Esophagus muscularis mucosa (tissue), 4 donors: ENCODE measurements at regions not wholly inside any gene's neighbourhood (a gene's known extent, or its start where the extent isn't known, plus 50 kb on each side); places are given as distances from the start of the nearest gene placed in this dataset.

Experiments used
- CTCF ChIP-seq, 3 experiments: fragments of 200-600 bp in 2 of 3; fragments of 450-650 bp in 1 of 3; sonication (generic) in 2 of 3; IDR thresholded peaks; one replicate each; pipeline ENCODE4 v1.5.1; 2017 to 2019; ENCODE audit warnings: antibody characterized with exemption in 3 of 3, mild to moderate bottlenecking in 2 of 3, moderate library complexity in 1 of 3
- EP300 ChIP-seq: sonication (generic); formaldehyde crosslinking; IDR thresholded peaks from one replicate; pipeline ENCODE4 v1.6.1; 2017; ENCODE audit warnings: antibody characterized with exemption
- POLR2AphosphoS5 ChIP-seq, 2 donors: sonication (generic); formaldehyde crosslinking; IDR thresholded peaks; one replicate each; pipeline ENCODE4 v1.6.1; 2017; ENCODE audit warnings: antibody characterized with exemption in 2 of 2

- TF ChIP-seq CTCF (IDR thresholded peaks at IDR 0.05): no peak
- TF ChIP-seq POLR2AphosphoS5 (IDR thresholded peaks at IDR 0.05): no peak
- TF ChIP-seq EP300: no peak
Observed at GRCh38 chr2:149787206-149787605, 199.6 kb upstream of the MMADHC start.
